CD14-positive monocyte (primary cell): ENCODE measurements at regions not wholly inside any gene's neighbourhood (a gene's known extent, or its start where the extent isn't known, plus 50 kb on each side); places are given as distances from the start of the nearest gene placed in this dataset.

Experiments
- DNase-seq, 3 donors: peaks; one replicate each; pipeline ENCODE4 v3.0.0-alpha.2; 2011 to 2022
- H2AFZ ChIP-seq: 2 replicates; pipeline ENCODE4 v1.6.0; 2012; ENCODE audit warnings: mild to moderate bottlenecking, low read depth, low read length, inconsistent platforms; ENCODE audit not compliant: insufficient read depth, poor library complexity, severe bottlenecking
- H3K27ac ChIP-seq, 2 donors: 1 replicate in 1 of 2; 2 replicates in 1 of 2; pipeline ENCODE4 v1.5.1; 2012 to 2013; ENCODE audit warnings: low read length in 2 of 2, control low read depth in 1 of 2, inconsistent platforms in 1 of 2, low read depth in 1 of 2, mild to moderate bottlenecking in 1 of 2
- H3K27me3 ChIP-seq, 2 donors: one replicate each; pipeline versions ENCODE4 v1.6.0 to v1.6.1; 2011 to 2013; ENCODE audit warnings: low read length in 2 of 2; ENCODE audit not compliant: control insufficient read depth in 2 of 2, insufficient read depth in 2 of 2
- H3K36me3 ChIP-seq, 2 donors: replicated peaks in 1 of 2; 1 replicate in 1 of 2; 2 replicates in 1 of 2; pipeline versions ENCODE4 v1.5.1 to v1.6.1; 2012 to 2013; ENCODE audit warnings: low read length in 2 of 2, control low read depth in 1 of 2, inconsistent platforms in 1 of 2, mild to moderate bottlenecking in 1 of 2; ENCODE audit not compliant: insufficient read depth in 2 of 2, control insufficient read depth in 1 of 2
- H3K4me1 ChIP-seq, 2 donors: 1 replicate in 1 of 2; 2 replicates in 1 of 2; pipeline versions ENCODE4 v1.5.1 to v1.6.1; 2012 to 2013; ENCODE audit warnings: low read length in 2 of 2, control low read depth in 1 of 2, inconsistent platforms in 1 of 2, mild to moderate bottlenecking in 1 of 2, moderate library complexity in 1 of 2; ENCODE audit not compliant: insufficient read depth in 2 of 2, control insufficient read depth in 1 of 2
- H3K4me2 ChIP-seq: replicated peaks from 2 replicates; pipeline ENCODE3; 2012; ENCODE audit warnings: low read length, moderate library complexity, mild to moderate bottlenecking; ENCODE audit not compliant: poor library complexity, severe bottlenecking; ENCODE audit errors: extremely low read depth
- H3K4me3 ChIP-seq, 3 experiments: fragments of 200-600 bp in 1 of 3; sonication (generic) in 1 of 3; replicated peaks in 1 of 3; 1 replicate in 2 of 3; 2 replicates in 1 of 3; pipeline ENCODE4 v1.5.1; 2011 to 2013; ENCODE audit warnings: low read length in 3 of 3, mild to moderate bottlenecking in 3 of 3, control low read depth in 2 of 3, low read depth in 2 of 3, inconsistent platforms in 1 of 3, moderate library complexity in 1 of 3
- H3K79me2 ChIP-seq: 2 replicates; pipeline ENCODE4 v1.6.0; 2012; ENCODE audit warnings: mild to moderate bottlenecking, control low read depth, inconsistent platforms, low read length, moderate library complexity; ENCODE audit not compliant: insufficient read depth
- H3K9ac ChIP-seq: 2 replicates; pipeline ENCODE4 v1.6.0; 2017; ENCODE audit warnings: low read length, mild to moderate bottlenecking; ENCODE audit not compliant: insufficient read depth, poor library complexity, severe bottlenecking
- H3K9me3 ChIP-seq, 2 donors: replicated peaks in 1 of 2; 1 replicate in 1 of 2; 2 replicates in 1 of 2; pipeline versions ENCODE4 v1.5.1 to v1.6.1; 2012 to 2013; ENCODE audit warnings: low read length in 2 of 2, control low read depth in 1 of 2; ENCODE audit not compliant: control insufficient read depth in 1 of 2, insufficient read depth in 1 of 2
- H4K20me1 ChIP-seq: 2 replicates; pipeline ENCODE4 v1.6.0; 2012; ENCODE audit warnings: mild to moderate bottlenecking, low read length, control low read depth, moderate library complexity; ENCODE audit not compliant: insufficient read depth
- H3K27ac Mint-ChIP-seq, 7 donors: one replicate each; pipeline ENCODE4 v1.8.0; 2020; ENCODE audit warnings: mild to moderate bottlenecking in 7 of 7, mixed read lengths in 7 of 7, moderate library complexity in 6 of 7, inconsistent platforms in 2 of 7
- H3K27me3 Mint-ChIP-seq, 3 donors: one replicate each; pipeline ENCODE4 v1.8.0; 2021 to 2022; ENCODE audit warnings: low read depth in 3 of 3, mild to moderate bottlenecking in 3 of 3, mixed read lengths in 3 of 3, moderate library complexity in 3 of 3, inconsistent platforms in 1 of 3
- H3K36me3 Mint-ChIP-seq, 2 donors: one replicate each; pipeline ENCODE4 v1.8.0; 2020; ENCODE audit warnings: mixed read lengths in 2 of 2, inconsistent platforms in 1 of 2, mild to moderate bottlenecking in 1 of 2
- H3K4me1 Mint-ChIP-seq: one replicate; pipeline ENCODE4 v1.8.0; 2020; ENCODE audit warnings: mild to moderate bottlenecking, mixed read lengths
- H3K4me3 Mint-ChIP-seq, 2 donors: one replicate each; pipeline ENCODE4 v1.8.0; 2020; ENCODE audit warnings: mild to moderate bottlenecking in 2 of 2, mixed read lengths in 2 of 2, moderate library complexity in 1 of 2
- H3K9me3 Mint-ChIP-seq, 7 donors: one replicate each; pipeline ENCODE4 v1.8.0; 2020 to 2022; ENCODE audit warnings: mixed read lengths in 7 of 7, mild to moderate bottlenecking in 6 of 7, moderate library complexity in 6 of 7, inconsistent platforms in 2 of 7
- CTCF ChIP-seq: fragments of 200-600 bp; IDR thresholded peaks from one replicate; pipeline ENCODE4 v1.8.0; 2022; ENCODE audit warnings: antibody characterized with exemption, mild to moderate bottlenecking
- WGBS: methylation state at CpG from one replicate; pipeline ENCODE4 v1.1.5; 2013; ENCODE audit warnings: missing lambda C conversion rate; ENCODE audit not compliant: insufficient coverage; 5-methylcytosine and 5-hydroxymethylcytosine counted together
- intact Hi-C, 2 donors: fragments of 100-400 bp; cut with micrococcal nuclease; formaldehyde crosslinking; loops; one replicate each; pipeline versions ENCODE4 v1.15.0 to v1.15.1; 2023

- H2AFZ ChIP-seq = no peak overlapping the region
- Mint-ChIP-seq H3K36me3 (no peaks in the 10 kb centered on the region), H3K27ac (no peak overlapping the region), H3K4me3 (no peak overlapping the region), H3K27me3 (peaks cover 0 to 3% (median 2%) of the 10 kb centered on the region in 3 donors), H3K4me1 (no peaks in the 10 kb centered on the region), H3K9me3 (peaks cover 0 to 7% (median 3%) of the 10 kb centered on the region in 7 donors)
- no peak for DNase-seq
- TF ChIP-seq CTCF = no peak
- no peak overlapping the region for H3K9ac ChIP-seq
- no peak overlapping the region for H3K27ac ChIP-seq
- no peaks in the 10 kb centered on the region for H3K9me3 ChIP-seq
- no peak overlapping the region for H3K4me2 ChIP-seq
- no peaks in the 10 kb centered on the region for H3K4me1 ChIP-seq
- H3K27me3 ChIP-seq = no peaks in the 10 kb centered on the region
- H3K4me3 ChIP-seq = no peak overlapping the region
- no peaks in the 10 kb centered on the region for H3K79me2 ChIP-seq
- H3K36me3 ChIP-seq = no peaks in the 10 kb centered on the region
- no peaks in the 10 kb centered on the region for H4K20me1 ChIP-seq
- intact Hi-C loops = no loop called here
Observed at GRCh38 chr9:79925326-79925725, 353.6 kb downstream of the TLE4 start.

GRCh38 chr9:79924836-79925235, 353.1 kb downstream of the TLE4 start:
- H2AFZ ChIP-seq = no peak overlapping the region
- H3K79me2 ChIP-seq = no peaks in the 10 kb centered on the region
- H3K27me3 ChIP-seq = no peaks in the 10 kb centered on the region
- H3K4me3 ChIP-seq = no peak overlapping the region
- intact Hi-C loops = no loop called here
- H3K4me3 Mint-ChIP-seq = no peak overlapping the region
- peaks cover under 1 to 7% (median 3%) of the 10 kb centered on the region in 7 donors for H3K9me3 Mint-ChIP-seq
- H3K36me3 ChIP-seq = no peaks in the 10 kb centered on the region
- WGBS = 40% methylated on average over 1 of the region's 2 CpGs
- no peak overlapping the region for H3K4me2 ChIP-seq
- TF ChIP-seq CTCF = no peak
- H3K36me3 Mint-ChIP-seq = no peaks in the 10 kb centered on the region
- no peak overlapping the region for H3K27ac ChIP-seq
- no peak for DNase-seq
- no peak overlapping the region for H3K9ac ChIP-seq
- peaks cover 0 to 3% (median 2%) of the 10 kb centered on the region in 3 donors for H3K27me3 Mint-ChIP-seq
- H4K20me1 ChIP-seq = no peaks in the 10 kb centered on the region
- H3K9me3 ChIP-seq = no peaks in the 10 kb centered on the region
- no peaks in the 10 kb centered on the region for H3K4me1 ChIP-seq
- no peaks in the 10 kb centered on the region for H3K4me1 Mint-ChIP-seq
- H3K27ac Mint-ChIP-seq = peak overlapping the region in 1 of 7 donors; percentile 27
